ENCODE measurements at regions not wholly inside any gene's neighbourhood (a gene's known extent, or its start where the extent isn't known, plus 50 kb on each side); places are given as distances from the start of the nearest gene placed in this dataset.

DNA sequence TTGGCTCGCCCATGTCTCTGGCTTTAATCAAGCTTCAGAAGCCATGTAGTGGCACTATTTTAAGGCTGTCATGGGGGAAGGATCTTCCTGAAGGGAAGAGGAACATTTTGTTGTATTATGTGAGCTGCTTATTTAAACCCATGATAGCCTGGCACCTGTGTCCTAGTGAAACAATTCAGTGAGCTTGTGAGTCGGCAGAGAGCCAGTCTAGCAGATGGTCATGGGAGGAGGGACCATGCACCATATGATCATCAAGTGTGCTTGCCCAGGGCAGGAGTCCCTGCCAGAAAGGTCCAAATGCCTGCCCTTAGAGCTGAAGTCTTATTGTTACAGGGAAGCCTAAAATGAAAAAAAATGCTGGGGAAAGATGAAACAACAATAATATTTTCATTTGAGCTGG, 132.9 kb downstream of the PRDM13 start:
- intact Hi-C loops (cut with micrococcal nuclease; ENCODE audit: unreplicated experiment) (no loop called here), in situ Hi-C loops (cut with HindIII; ENCODE audit: extremely low pct_ligation_motif_present, low pct_unique_long_range_greater_than_20kb) (no loop called here)
- H3K27me3 ChIP-seq (ENCODE audit: control insufficient read depth in 1 of 2, insufficient read depth in 2 of 2, low read length in 2 of 2), result no peaks in the 10 kb centered on the region
- H3K4me2 ChIP-seq (ENCODE audit: low read depth, low read length), result no peak overlapping the region
- POLR2A ChIA-PET, result no interaction called here
- CTCF ChIA-PET (ENCODE audit: low intra/inter-chr PET ratio, low total read pairs), result no interaction called here
- no peaks in the 10 kb centered on the region for H3K4me1 ChIP-seq (ENCODE audit: insufficient read depth, low read length)
- H3K36me3 ChIP-seq (replicated peaks in 1 of 2; ENCODE audit: control insufficient read depth in 1 of 2, insufficient read depth in 2 of 2, low read length in 2 of 2), result no peaks in the 10 kb centered on the region
- no peak overlapping the region for H2AFZ ChIP-seq (ENCODE audit: low read length)
- no peaks in the 10 kb centered on the region for H4K20me1 ChIP-seq (ENCODE audit: insufficient read depth, low read length)
- no peak overlapping the region for H3K4me3 ChIP-seq (replicated peaks in 1 of 3; ENCODE audit: insufficient read depth in 1 of 3, low read depth in 2 of 3, low read length in 3 of 3)
- BruUV-seq (replicated peaks), result no TSS peak
- no peak overlapping the region for H3K27ac ChIP-seq (ENCODE audit: extremely low read length, insufficient read depth, low read length)
- no peak for DNase-seq (ENCODE audit: low spot score)
- no peak for FAIRE-seq
- H3K79me2 ChIP-seq (ENCODE audit: insufficient read depth, low read length), result no peaks in the 10 kb centered on the region
- WGBS (ENCODE audit: low lambda C conversion rate), result 0% methylated on average over 2 of the region's 2 CpGs
- no peak for ATAC-seq
- H3K9me3 ChIP-seq (ENCODE audit: low read length), result no peaks in the 10 kb centered on the region
- TF ChIP-seq, protein P1, sequence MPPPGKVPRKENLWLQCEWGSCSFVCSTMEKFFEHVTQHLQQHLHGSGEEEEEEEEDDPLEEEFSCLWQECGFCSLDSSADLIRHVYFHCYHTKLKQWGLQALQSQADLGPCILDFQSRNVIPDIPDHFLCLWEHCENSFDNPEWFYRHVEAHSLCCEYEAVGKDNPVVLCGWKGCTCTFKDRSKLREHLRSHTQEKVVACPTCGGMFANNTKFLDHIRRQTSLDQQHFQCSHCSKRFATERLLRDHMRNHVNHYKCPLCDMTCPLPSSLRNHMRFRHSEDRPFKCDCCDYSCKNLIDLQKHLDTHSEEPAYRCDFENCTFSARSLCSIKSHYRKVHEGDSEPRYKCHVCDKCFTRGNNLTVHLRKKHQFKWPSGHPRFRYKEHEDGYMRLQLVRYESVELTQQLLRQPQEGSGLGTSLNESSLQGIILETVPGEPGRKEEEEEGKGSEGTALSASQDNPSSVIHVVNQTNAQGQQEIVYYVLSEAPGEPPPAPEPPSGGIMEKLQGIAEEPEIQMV (CRISPR knock-in tag; IDR thresholded peaks at IDR 0.05; ENCODE audit: low read depth), result no peak
- no peak for TF ChIP-seq ZNF556 (CRISPR knock-in tag; IDR thresholded peaks at IDR 0.05; ENCODE audit: borderline replicate concordance)
- no peak for TF ChIP-seq ZNF180 (CRISPR knock-in tag; IDR thresholded peaks at IDR 0.05; ENCODE audit: borderline replicate concordance, low read depth)
- TF ChIP-seq ZNF17 (CRISPR knock-in tag; IDR thresholded peaks at IDR 0.05), result no peak
- TF ChIP-seq IRX3 (CRISPR knock-in tag; IDR thresholded peaks at IDR 0.05; ENCODE audit: borderline replicate concordance, low read depth), result no peak
- TF ChIP-seq MIER3 (CRISPR knock-in tag; IDR thresholded peaks at IDR 0.05; ENCODE audit: borderline replicate concordance), result no peak
- TF ChIP-seq, protein P2, sequence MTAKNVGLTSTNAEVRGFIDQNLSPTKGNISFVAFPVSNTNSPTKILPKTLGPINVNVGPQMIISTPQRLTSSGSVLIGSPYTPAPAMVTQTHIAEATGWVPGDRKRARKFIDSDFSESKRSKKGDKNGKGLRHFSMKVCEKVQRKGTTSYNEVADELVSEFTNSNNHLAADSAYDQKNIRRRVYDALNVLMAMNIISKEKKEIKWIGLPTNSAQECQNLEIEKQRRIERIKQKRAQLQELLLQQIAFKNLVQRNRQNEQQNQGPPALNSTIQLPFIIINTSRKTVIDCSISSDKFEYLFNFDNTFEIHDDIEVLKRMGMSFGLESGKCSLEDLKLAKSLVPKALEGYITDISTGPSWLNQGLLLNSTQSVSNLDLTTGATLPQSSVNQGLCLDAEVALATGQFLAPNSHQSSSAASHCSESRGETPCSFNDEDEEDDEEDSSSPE (CRISPR knock-in tag; IDR thresholded peaks at IDR 0.05), result no peak
- TF ChIP-seq GLI4 (CRISPR knock-in tag; IDR thresholded peaks at IDR 0.05; ENCODE audit: borderline replicate concordance), result no peak
- TF ChIP-seq SOX13 (IDR thresholded peaks at IDR 0.05), result no peak
- no peak for TF ChIP-seq SOX13 (CRISPR knock-in tag; conservative IDR thresholded peaks at IDR 0.05 in 1 of 2, IDR thresholded peaks at IDR 0.05 in 1 of 2)
- no peak for TF ChIP-seq PHF20 (CRISPR knock-in tag; IDR thresholded peaks at IDR 0.05)
- TF ChIP-seq, protein P3, sequence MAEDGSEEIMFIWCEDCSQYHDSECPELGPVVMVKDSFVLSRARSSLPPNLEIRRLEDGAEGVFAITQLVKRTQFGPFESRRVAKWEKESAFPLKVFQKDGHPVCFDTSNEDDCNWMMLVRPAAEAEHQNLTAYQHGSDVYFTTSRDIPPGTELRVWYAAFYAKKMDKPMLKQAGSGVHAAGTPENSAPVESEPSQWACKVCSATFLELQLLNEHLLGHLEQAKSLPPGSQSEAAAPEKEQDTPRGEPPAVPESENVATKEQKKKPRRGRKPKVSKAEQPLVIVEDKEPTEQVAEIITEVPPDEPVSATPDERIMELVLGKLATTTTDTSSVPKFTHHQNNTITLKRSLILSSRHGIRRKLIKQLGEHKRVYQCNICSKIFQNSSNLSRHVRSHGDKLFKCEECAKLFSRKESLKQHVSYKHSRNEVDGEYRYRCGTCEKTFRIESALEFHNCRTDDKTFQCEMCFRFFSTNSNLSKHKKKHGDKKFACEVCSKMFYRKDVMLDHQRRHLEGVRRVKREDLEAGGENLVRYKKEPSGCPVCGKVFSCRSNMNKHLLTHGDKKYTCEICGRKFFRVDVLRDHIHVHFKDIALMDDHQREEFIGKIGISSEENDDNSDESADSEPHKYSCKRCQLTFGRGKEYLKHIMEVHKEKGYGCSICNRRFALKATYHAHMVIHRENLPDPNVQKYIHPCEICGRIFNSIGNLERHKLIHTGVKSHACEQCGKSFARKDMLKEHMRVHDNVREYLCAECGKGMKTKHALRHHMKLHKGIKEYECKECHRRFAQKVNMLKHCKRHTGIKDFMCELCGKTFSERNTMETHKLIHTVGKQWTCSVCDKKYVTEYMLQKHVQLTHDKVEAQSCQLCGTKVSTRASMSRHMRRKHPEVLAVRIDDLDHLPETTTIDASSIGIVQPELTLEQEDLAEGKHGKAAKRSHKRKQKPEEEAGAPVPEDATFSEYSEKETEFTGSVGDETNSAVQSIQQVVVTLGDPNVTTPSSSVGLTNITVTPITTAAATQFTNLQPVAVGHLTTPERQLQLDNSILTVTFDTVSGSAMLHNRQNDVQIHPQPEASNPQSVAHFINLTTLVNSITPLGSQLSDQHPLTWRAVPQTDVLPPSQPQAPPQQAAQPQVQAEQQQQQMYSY (CRISPR knock-in tag; IDR thresholded peaks at IDR 0.05), result no peak
- TF ChIP-seq HOXA5 (CRISPR knock-in tag; IDR thresholded peaks at IDR 0.05), result no peak
- no peak for TF ChIP-seq RELA (CRISPR knock-in tag; IDR thresholded peaks at IDR 0.05)
- no peak overlapping the region for H3K9ac ChIP-seq (ENCODE audit: insufficient read depth, low read depth, low read length)
